Osteocyte (in vitro differentiated cells): ENCODE measurements at regions not wholly inside any gene's neighbourhood (a gene's known extent, or its start where the extent isn't known, plus 50 kb on each side); places are given as distances from the start of the nearest gene placed in this dataset.

Experiments
- DNase-seq: peaks from one replicate; pipeline ENCODE4 v3.0.0; 2021; ENCODE audit warnings: mixed read lengths; ENCODE audit not compliant: unreplicated experiment; ENCODE audit errors: extremely low spot score
- H3K27ac Mint-ChIP-seq: one replicate; pipeline ENCODE4 v1.8.0; 2021; ENCODE audit warnings: mild to moderate bottlenecking, mixed read lengths; ENCODE audit not compliant: unreplicated experiment
- H3K27me3 Mint-ChIP-seq: one replicate; pipeline ENCODE4 v1.8.0; 2021; ENCODE audit warnings: mixed read lengths; ENCODE audit not compliant: unreplicated experiment
- H3K36me3 Mint-ChIP-seq: one replicate; pipeline ENCODE4 v1.8.0; 2021; ENCODE audit warnings: mixed read lengths; ENCODE audit not compliant: unreplicated experiment
- H3K4me1 Mint-ChIP-seq: one replicate; pipeline ENCODE4 v1.8.0; 2021; ENCODE audit warnings: mixed read lengths; ENCODE audit not compliant: unreplicated experiment
- H3K4me3 Mint-ChIP-seq: one replicate; pipeline ENCODE4 v1.8.0; 2021; ENCODE audit warnings: mild to moderate bottlenecking, moderate library complexity, mixed read lengths; ENCODE audit not compliant: unreplicated experiment
- H3K9me3 Mint-ChIP-seq: one replicate; pipeline ENCODE4 v1.8.0; 2021; ENCODE audit warnings: mixed read lengths; ENCODE audit not compliant: unreplicated experiment
- CTCF ChIP-seq: fragments of 200-600 bp; sonication (generic); IDR thresholded peaks from 2 replicates; pipeline ENCODE4 v1.5.0; 2021; ENCODE audit warnings: antibody characterized with exemption, mild to moderate bottlenecking, moderate library complexity

GRCh38 chr7:126166645-126167044 is 1086.1 kb downstream of the GRM8 start:
- no peaks in the 10 kb centered on the region for H3K9me3 Mint-ChIP-seq
- H3K36me3 Mint-ChIP-seq, result no peaks in the 10 kb centered on the region
- TF ChIP-seq CTCF, result no peak
- no peaks in the 10 kb centered on the region for H3K4me1 Mint-ChIP-seq
- no peak for DNase-seq
- H3K4me3 Mint-ChIP-seq, result no peak overlapping the region
- no peak overlapping the region for H3K27ac Mint-ChIP-seq
- no peaks in the 10 kb centered on the region for H3K27me3 Mint-ChIP-seq

GRCh38 chr7:126163647-126164046 is 1089.1 kb downstream of the GRM8 start:
- TF ChIP-seq CTCF, result no peak
- Mint-ChIP-seq H3K4me1 (no peaks in the 10 kb centered on the region), H3K9me3 (no peaks in the 10 kb centered on the region)

GRCh38 chr7:126157391-126157790 is 1095.3 kb downstream of the GRM8 start:
- Mint-ChIP-seq H3K9me3 (no peaks in the 10 kb centered on the region), H3K4me1 (no peaks in the 10 kb centered on the region), H3K4me3 (no peak overlapping the region), H3K36me3 (no peaks in the 10 kb centered on the region), H3K27ac (no peak overlapping the region), H3K27me3 (peaks cover 4% of the 10 kb centered on the region)
- no peak for DNase-seq
- no peak for TF ChIP-seq CTCF

More at GRCh38 chr7:126163647-126164046, 1089.1 kb downstream of the GRM8 start:
- Mint-ChIP-seq H3K27me3 (peaks cover 4% of the 10 kb centered on the region), H3K4me3 (no peak overlapping the region), H3K36me3 (no peaks in the 10 kb centered on the region), H3K27ac (no peak overlapping the region)
- DNase-seq, result no peak

GRCh38 chr7:126150278-126150958 is 1102.3 kb downstream of the GRM8 start:
- TF ChIP-seq CTCF, result no peak
- H3K27ac Mint-ChIP-seq, result no peak overlapping the region
- H3K27me3 Mint-ChIP-seq, result no peaks in the 10 kb centered on the region
- no peaks in the 10 kb centered on the region for H3K4me1 Mint-ChIP-seq
- H3K9me3 Mint-ChIP-seq, result no peaks in the 10 kb centered on the region
- no peak overlapping the region for H3K4me3 Mint-ChIP-seq
- no peak for DNase-seq
- H3K36me3 Mint-ChIP-seq, result no peaks in the 10 kb centered on the region

DNA sequence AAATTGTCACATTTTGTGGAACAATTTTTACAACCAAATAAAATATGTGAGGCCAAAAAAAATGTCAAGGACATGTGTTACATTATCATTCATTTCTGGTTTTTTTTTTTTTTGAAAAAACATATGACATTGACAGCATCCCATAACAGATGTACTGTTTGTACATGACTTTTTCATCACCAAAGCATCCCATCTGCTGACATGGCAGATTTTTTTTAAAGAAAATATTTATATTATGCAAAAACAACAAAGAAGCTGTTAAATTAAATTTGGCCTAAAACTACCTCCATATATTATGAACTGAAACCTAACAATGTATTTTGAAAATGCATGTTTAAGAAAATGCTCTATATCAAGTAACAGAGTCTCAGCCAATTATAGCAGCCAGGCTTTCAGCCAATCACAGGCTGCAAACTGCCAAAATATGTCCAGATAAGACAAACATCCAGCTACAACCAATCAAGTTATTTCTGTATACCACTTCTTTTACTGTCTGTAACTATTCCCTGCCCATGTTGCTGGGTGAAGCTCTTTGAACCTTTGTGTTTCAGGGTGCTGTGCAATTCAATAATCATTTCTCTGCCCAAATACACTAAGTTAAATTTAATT is 1111.8 kb downstream of the GRM8 start:
- H3K36me3 Mint-ChIP-seq, result no peaks in the 10 kb centered on the region
- H3K27ac Mint-ChIP-seq, result no peak overlapping the region
- H3K4me1 Mint-ChIP-seq, result no peaks in the 10 kb centered on the region
- no peaks in the 10 kb centered on the region for H3K9me3 Mint-ChIP-seq
- DNase-seq, result no peak
- no peak for TF ChIP-seq CTCF
- H3K27me3 Mint-ChIP-seq, result no peaks in the 10 kb centered on the region
- no peak overlapping the region for H3K4me3 Mint-ChIP-seq
